ENCODE measurements at regions not wholly inside any gene's neighbourhood (a gene's known extent, or its start where the extent isn't known, plus 50 kb on each side); places are given as distances from the start of the nearest gene placed in this dataset.
"Not testable (repeated sequence)": the region's sequence is repeated elsewhere in the genome, so short reads cannot be mapped to it uniquely, and the experiment has no call there.

DNA sequence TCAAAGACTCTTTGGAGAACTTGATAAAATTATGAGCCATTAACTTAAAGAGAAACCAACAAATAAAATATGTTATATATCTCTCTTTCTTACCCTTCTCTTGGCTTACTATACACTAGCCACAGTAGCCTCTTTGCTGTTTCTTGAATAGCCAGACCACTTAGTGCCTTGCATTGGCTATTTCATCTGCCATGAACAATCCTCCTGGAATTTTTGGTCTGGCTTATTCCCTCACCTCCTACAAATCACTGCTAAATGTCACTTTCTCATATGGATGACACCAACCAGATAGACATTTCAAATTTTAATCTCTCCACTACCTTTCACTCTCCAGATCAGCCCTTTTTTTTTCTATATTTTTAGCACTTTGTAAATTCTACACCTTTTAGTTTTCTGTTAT, 1581.7 kb downstream of the EFNA5 start:
- H3K4me3 ChIP-seq (ENCODE audit: low read depth, low read length) = no peak overlapping the region

DNA sequence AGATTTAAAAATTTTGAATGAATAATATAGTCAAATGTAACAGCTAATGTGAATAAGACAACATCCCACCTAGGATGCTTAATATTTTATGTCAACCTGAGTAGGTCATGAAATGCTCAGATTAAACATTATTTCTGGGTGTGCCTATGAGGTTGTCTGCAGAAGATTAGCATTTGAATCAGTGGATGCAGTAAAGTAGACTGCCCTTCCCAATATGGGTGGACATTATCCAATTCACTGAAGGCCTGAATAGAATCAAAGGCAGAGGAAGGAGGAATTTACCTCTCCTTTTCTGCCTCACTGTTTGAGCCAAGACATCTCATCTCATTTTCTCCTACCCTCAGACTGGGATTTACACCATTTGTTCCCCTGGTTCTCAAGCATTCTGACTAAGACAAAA, 1582.3 kb downstream of the EFNA5 start:
- no peak overlapping the region for H3K4me3 ChIP-seq (ENCODE audit: low read depth, low read length)

DNA sequence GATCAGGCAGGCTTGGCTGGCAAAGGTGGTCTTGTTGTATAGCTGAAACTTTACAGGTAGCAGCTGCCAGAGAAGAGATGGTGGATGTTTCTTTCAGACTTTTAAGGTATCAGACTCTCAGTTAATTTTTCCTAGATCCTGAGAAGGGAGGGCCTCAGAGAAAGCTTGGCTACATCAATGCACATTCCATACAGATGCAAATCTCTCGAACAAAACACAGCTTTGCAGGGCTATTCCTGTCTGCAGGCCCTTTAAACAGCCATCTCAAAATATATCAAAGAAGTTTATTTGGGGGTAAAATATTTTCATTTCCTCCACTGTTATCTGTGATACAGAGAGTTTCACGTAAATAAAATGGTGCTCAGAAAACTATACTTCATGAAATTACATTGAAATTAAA, 1584.4 kb downstream of the EFNA5 start:
- no peak overlapping the region for H3K4me3 ChIP-seq (ENCODE audit: low read depth, low read length)

DNA sequence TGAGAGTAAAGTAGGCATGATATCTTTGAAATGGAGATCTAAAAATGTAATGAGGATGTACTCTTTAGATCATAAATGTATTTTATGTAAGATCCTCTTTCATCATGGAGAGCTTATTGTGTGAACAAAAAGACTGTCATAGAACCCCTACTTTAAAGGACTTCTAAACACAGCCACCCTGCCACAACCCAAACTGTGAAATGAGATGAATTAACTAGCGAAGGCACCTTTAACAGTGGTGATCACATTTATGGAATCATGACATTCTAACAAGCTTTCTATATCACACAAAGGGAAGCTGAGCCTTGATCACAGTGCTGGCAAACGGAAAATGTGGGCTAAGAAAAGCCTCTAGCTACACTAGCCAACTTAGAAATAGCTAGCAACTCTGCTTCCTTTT, 1585.2 kb downstream of the EFNA5 start:
- no peak overlapping the region for H3K4me3 ChIP-seq (ENCODE audit: low read depth, low read length)

DNA sequence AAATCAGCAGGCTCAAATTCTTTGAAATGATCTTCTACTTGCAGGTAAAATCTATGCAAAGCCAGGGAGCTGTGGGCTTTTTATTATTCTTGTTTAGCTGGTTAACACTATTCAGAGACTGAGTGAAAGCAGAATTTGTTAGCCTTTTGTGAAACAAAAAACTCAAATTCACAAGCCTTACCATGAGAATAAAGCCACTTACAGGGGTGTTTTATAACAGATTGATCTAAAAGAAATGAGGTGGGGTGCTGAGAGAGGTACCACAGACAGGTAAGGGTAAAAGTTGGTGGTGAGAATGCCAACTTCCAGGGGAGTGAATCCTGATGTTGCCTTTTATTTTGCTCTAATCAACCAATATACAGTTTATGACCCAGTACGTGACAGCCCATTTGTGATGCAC, 1585.6 kb downstream of the EFNA5 start:
- H3K4me3 ChIP-seq (ENCODE audit: low read depth, low read length) = no peak overlapping the region

DNA sequence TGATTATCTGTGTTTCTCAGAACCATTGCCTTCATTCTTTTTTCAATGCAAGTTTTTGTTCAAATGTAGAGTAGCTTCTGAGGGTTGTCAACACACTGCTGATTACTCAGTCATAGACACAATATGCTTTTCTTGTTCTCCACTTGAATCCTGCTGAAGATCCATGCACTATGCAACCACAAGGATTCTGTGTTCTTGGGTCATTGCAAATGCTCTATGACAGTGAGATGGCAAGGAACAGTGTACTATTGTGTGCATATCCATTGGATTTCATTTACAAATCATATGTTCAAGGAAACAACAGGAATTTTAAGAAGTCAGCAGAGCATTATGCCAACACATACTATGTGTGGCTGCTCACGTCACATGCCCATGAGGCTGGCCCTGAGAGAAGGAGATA, 1590.2 kb downstream of the EFNA5 start:
- H3K4me3 ChIP-seq (ENCODE audit: low read depth, low read length) = no peak overlapping the region

DNA sequence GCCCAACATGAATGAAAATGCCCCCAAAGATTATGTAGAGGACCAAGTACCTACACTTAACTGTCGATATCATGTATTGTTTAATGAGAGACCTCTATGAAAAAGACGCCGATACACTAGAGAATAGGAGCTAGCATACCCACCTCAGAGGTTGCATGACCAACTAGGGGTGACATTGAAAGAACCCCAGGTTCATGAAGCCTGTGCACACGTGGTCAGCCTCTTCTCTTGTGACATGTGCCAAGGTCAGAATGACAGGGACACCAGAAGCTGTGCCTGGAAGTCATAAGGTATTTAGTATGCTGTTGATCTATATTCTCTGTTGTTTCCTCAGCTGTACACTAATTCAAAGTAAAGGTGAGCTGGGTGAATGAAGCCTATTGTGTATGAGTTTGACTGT, 1594.1 kb downstream of the EFNA5 start:
- H3K4me3 ChIP-seq (ENCODE audit: low read depth, low read length) = no peak overlapping the region

DNA sequence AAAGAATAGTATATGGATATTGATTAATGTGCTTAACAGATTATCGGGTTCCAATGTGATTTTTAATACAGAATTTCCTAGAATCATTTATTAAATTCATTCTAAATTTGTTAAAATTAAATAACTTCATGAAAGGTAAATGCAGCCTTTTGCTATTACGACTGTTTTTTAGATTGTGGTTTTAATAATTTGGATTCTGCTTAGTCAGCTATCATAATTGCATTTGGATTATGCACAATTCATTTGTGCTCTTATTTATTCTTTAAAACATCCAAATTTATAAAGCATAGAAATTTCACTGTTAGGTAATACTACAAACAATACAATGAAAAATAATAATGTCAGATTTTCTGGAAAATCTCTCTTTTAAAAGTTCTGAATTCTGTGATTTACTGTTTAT, 1598.5 kb downstream of the EFNA5 start:
- no peak overlapping the region for H3K4me3 ChIP-seq (ENCODE audit: low read depth, low read length)

DNA sequence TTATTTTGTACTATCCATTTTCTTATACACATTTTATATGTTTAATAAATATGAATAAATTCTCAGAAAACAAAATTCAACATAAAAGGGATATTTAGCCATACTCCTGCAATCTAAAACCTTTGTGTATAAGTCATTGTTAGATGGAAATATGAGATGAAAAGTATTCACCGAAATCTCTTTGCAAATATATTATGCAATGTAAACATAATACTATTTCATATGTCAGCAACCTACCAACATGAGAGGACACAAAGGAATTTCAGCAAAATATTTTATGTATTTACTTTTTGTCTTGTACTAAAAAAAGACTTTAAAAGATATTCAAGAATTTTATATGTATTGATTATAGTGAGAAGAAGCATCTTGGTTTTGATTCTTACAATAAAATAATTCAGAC, 1623.4 kb downstream of the EFNA5 start:
- H3K4me3 ChIP-seq (ENCODE audit: low read depth, low read length) = no peak overlapping the region

DNA sequence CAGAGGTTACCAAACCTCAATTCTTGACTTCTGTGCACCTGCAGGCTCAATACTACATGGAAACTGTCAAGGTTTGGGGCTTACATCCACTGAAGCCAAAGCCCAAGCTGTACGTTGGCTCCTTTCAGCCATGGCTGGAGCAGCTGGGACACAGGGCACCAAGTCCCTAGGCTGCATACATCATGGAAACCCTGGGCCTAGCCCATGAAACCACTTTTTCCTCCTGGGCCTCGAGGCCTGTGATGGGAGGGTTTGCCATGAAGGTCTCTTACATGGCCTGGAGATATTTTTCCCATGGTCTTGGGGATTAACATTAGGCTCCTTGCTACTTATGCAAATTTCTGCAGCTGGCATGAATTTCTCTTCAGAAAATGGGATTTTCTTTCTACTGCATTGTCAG, 1638.7 kb downstream of the EFNA5 start:
- H3K4me3 ChIP-seq (ENCODE audit: low read depth, low read length) = not testable (repeated sequence)

DNA sequence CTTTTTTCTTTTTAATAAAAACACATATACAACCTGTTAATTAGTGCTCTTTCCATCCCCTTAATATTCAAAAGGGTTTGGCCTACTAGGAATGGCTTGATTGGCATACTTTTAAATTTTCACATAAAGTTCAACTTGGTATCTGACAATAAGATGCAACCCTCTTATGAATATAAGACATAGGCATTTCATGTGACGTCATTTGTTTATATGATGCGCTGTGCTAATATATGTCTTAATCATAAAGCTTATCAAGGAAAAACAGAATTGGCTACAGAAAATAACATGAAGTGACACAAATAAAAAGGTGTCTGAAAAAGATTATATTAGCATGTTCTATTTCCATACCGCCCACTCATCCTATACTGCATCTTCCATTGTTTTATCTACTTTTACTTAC, 1642.4 kb downstream of the EFNA5 start:
- H3K4me3 ChIP-seq (ENCODE audit: low read depth, low read length) = no peak overlapping the region

DNA sequence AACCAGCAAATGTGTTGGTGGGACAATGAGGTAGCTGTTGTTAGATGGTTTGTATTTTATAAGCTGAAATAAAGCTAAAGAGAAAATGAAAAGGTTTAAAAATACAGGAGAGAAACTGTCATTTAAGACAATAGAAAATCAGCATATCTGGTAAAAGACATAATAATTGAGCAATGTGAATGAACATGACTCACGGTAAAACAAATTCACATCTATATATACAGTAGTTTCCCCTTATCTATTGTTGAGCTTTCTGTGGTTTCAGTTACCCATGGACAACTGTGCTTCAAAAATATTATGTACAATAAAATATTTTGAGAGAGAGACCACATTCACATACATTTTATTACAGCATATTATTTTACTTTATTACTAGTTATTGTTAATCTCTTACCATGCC, 1649.8 kb downstream of the EFNA5 start:
- no peak overlapping the region for H3K4me3 ChIP-seq (ENCODE audit: low read depth, low read length)

DNA sequence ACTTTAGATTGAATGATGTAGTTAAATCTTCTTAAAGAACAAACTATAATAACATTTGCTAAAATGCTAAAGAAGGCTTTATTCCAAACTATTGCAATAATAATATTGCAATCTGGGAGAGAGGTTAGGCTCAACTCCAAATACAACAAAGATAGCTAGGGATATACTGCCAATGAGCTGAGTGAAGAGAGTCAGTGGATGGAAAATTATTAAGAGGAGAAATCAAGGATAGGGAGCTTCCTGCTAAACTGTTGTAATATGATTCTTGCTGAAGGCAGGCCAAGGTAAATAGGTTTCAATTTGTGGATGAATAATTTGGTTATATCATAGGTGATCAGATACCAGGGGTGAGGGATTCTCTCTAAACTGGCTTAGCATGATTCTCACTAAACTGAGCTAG, 1651.5 kb downstream of the EFNA5 start:
- no peak overlapping the region for H3K4me3 ChIP-seq (ENCODE audit: low read depth, low read length)

DNA sequence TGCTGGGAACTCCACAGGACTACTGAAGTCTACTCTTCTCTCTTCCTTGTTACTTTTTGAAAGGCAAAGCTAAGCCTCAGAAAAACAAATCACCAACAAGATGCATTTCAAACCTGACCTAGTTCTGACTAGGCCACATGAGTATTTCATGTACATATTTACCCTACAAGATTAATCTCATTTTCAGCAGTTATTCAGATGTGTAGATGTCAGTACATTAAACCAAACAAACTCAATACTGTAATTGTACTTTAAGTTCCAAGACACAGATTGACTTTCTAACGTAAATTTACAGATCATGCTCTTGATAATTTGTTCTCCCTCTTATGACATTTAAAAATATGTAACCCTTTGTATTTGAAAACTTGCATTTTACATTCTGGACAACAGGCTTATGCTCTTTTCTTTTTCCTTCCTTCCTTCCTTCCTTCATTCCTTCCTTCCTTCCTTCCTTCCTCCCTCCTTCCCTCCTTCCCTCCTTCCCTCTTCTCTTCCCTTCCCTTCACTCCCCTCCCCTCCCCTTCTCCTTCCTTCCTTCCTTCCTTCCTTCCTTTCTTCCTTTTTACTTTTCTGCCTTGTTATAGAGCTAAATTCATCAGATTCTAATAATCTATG, 1653.4 kb downstream of the EFNA5 start:
- no peak overlapping the region for H3K4me3 ChIP-seq (ENCODE audit: low read depth, low read length)

DNA sequence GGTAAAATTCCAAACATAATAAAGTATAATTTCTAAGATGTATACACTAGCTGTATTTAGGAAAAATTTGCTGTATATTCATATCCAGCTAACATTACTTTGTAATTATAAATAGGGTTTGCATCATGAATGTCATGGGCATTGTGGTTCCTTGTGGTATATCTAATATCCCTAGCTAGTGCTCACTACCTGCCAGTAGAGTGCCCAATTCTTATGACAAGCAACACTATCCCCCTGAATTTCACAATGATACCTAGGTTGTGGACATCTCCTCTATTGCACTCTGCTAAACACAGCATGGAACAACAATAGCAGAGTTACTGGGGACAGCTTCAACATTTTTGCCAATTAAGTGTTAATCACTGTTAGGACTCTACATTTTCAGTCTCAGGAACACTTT, 1656.5 kb downstream of the EFNA5 start:
- no peak overlapping the region for H3K4me3 ChIP-seq (ENCODE audit: low read depth, low read length)

DNA sequence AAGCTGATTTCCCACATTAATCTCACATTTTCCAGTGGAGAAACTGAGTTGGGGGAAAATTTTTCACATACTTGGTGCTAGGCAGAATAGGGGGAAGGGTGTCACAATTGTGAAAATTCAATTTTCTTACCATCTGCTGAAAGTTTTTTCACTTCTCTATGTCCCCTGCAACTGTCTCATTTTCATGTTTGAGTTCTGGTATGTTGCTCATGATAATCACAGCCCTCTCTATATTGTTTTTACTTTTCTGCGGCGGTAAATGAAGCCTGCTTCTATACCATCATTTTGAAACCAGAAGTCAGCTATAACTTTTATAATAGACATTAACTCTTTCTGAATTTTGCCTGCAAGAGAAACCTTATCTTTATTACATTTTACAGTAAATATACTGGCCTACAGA, 1664.5 kb downstream of the EFNA5 start:
- H3K4me3 ChIP-seq (ENCODE audit: low read depth, low read length) = no peak overlapping the region

DNA sequence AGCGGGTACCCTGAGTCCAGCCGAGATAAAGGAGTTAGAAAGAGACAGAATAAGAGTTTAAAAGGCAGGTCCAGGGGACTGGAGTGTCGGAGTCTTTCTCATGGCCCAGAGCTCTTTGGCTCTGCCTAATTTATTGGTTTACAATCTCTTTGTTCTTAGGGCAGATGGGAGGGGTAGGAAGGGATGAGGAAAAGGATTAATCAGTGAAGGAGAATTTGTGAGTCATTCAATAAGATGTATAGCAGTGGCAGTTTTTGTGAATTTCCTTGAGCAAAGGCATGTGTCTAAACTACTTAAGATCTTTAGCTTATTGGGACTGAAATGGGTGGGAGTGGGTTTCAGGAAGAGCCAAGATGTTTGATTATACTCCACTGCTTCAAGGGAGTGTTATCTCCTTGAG, 1671.7 kb downstream of the EFNA5 start:
- not testable (repeated sequence) for H3K4me3 ChIP-seq (ENCODE audit: low read depth, low read length)

DNA sequence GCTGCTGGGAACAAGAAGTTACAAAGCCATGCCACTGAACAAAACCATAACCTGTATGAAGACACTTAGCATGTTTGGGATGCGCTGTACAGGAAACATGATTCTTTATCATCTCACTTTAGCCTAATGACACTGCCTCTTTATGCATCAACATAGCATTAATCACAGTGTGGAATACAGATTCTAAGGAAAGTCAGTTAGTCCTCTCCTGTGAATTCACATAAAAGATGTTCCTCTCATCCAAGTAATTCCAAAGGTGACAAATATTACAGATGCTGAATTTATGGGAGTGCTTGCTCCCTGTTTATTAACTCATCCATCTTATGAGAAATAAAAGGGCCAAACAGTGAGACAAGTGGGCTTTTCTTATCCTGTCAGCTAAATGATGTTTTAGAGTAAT, 1677.7 kb downstream of the EFNA5 start:
- no peak overlapping the region for H3K4me3 ChIP-seq (ENCODE audit: low read depth, low read length)

DNA sequence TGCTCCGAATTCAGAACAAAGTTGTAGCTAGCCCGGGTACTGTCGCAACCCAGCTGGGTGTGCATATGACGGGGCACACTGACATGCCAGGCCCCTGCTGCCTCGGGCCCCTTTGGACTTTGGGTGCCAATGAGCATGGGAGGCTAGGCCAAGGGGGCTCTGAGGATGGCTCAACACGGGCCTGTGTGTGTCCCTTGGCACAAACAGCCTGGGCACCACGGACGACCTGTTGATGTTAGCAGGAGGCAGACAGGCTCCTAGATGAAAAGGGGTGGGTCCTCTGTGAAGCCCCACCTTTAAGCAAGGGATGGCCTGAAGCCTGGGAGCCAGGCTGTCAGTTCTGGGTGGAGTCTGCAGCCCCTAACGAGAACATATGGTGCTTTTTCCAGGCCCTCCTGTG, 1688.2 kb downstream of the EFNA5 start:
- no peak overlapping the region for H3K4me3 ChIP-seq (ENCODE audit: low read depth, low read length)

DNA sequence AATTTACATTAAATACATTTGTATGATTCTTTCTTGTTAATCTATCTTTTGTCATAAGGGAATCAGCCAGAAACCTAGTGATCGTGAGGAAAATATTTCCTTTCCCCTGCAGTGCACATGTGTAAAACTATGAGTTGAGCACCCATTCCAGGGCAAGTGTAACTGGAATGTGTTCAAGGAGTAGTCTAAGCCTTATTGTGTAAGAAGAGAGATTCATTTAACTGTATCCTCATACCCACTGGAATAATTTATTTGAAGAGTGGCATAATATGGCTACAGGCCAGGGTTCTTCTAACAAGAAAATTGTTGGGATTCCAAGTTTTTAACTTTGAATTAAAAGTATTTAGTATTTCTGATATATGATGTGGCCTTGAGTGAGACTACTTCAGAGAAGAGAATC, 1692.7 kb downstream of the EFNA5 start:
- no peak overlapping the region for H3K4me3 ChIP-seq (ENCODE audit: low read depth, low read length)

DNA sequence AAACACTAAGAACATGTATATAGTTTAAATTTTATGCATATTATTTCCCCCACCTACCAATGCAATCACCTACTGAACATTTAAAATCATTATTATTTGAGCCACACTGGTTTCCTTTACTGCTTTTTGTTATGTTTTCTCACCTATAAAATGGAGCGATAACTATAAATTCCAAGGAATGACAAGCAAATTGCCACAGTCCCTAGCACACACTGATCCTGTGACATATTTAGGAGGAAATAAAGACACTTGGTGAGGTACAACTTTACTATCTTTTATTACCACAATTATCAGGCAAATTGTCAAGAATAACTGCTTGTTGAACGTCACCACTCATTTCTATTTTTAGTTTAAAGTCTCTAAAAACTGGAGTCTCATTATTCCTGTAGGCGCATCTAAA, 1693.6 kb downstream of the EFNA5 start:
- no peak overlapping the region for H3K4me3 ChIP-seq (ENCODE audit: low read depth, low read length)

DNA sequence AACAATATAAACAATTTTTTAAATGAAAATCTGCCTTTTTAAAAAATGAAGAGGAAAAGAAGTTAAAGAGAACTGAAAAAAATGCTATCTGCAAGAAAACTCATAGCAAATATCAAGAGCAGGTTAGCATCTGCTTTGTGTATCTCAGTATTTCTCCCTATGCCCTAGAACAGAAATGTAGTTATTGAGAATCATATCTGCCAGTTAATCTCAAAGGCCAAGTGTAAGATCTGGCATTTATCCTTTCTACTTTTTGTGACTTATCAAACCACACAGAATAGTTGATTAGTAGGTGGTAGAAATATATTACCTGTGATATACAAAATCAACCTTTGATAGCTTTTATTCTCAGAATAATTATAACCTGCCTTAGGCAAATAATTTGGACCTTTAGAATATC, 1699.8 kb downstream of the EFNA5 start:
- H3K4me3 ChIP-seq (ENCODE audit: low read depth, low read length) = no peak overlapping the region

DNA sequence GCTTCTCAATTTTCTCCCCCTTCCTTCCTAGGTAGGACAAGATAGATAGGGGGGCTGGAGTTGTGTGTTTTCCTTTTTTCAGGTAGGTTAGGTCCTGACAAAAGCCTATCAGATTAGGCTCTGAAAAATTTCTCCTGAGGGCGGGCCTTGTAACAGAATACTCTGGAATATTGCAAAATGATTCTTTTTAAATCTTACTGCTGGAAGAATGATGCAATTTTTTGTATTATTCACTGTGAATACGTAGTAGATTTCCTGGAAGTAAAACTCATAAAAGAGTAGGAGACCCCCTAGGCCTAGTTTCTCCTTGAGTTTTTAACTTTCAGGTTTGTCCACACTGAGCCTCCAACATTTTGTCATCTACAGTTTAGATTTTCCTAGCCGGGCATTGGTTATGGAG, 1701.8 kb downstream of the EFNA5 start:
- no peak overlapping the region for H3K4me3 ChIP-seq (ENCODE audit: low read depth, low read length)
